Fibroblast of pulmonary artery (primary cell): ENCODE measurements at regions not wholly inside any gene's neighbourhood (a gene's known extent, or its start where the extent isn't known, plus 50 kb on each side); places are given as distances from the start of the nearest gene placed in this dataset.

Experiments used
- DNase-seq: peaks from one replicate; pipeline ENCODE4 v3.0.0-alpha.2; 2010; ENCODE audit warnings: low read depth
- H3K4me3 ChIP-seq: replicated peaks from 2 replicates; pipeline ENCODE4 v1.5.1; 2011; ENCODE audit warnings: low read depth, mild to moderate bottlenecking, control low read depth, low read length, moderate library complexity
- TF ChIP-seq, protein P1 (sequence below): IDR thresholded peaks from 2 replicates; pipeline ENCODE4 v1.5.1; 2011; ENCODE audit warnings: mild to moderate bottlenecking, control low read depth, low read length, inconsistent platforms; ENCODE audit errors: missing control alignments

DNA sequence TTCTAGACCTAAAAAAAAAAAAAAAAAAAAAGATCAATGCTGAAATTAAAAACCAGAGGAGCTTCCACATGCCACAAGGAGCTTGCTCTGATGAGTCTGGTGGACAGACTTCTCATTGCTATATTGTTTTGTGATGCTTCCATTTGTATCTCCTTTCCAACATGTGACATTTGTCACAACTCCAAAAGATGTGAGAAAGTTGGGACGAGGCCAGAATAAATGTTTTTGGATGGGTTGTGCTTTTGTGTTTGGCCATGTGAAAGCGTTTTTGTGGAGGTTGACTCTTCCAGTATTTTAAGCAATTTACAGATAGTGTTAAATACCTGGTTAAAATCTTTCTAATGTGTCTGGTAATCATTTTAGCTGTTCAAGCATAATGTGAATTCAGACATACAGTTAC, 280.1 kb downstream of the SKAP2 start:
- H3K4me3 ChIP-seq: no peak overlapping the region
- TF ChIP-seq, protein P1, sequence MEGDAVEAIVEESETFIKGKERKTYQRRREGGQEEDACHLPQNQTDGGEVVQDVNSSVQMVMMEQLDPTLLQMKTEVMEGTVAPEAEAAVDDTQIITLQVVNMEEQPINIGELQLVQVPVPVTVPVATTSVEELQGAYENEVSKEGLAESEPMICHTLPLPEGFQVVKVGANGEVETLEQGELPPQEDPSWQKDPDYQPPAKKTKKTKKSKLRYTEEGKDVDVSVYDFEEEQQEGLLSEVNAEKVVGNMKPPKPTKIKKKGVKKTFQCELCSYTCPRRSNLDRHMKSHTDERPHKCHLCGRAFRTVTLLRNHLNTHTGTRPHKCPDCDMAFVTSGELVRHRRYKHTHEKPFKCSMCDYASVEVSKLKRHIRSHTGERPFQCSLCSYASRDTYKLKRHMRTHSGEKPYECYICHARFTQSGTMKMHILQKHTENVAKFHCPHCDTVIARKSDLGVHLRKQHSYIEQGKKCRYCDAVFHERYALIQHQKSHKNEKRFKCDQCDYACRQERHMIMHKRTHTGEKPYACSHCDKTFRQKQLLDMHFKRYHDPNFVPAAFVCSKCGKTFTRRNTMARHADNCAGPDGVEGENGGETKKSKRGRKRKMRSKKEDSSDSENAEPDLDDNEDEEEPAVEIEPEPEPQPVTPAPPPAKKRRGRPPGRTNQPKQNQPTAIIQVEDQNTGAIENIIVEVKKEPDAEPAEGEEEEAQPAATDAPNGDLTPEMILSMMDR: no peak
- DNase-seq: no peak

DNA sequence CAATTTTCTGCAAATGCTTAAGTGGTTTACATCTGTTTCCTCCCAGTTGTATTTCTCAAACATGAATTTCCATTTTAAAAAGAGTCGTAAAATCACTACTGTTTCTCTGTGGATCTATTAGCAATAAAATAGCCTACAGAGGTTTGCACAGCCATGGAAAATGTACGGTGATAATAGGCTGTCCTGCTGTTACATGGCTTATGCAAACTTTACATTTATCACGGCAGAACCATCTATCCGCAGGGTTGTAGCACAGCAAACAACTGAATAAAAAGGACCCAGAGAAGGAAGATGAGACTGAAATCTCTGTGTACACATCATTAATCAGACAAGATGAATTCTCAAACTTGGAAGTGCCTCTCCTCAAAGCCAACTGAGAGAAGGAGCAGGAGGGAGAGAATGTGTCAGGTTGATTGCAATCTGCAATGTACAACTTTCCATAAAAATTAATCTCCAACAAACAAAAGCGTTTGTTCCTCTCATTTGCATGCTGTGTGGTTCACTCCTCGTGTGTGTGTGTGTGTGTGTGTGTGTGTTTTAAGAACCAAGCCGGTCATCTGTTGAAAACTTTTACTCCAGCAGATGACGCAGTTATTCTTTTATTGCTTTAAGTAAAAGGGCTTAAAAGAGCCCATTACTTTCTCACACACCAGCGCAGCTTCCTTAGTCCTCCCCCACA, 279.3 kb downstream of the SKAP2 start:
- TF ChIP-seq, protein P1: no peak
- H3K4me3 ChIP-seq: no peak overlapping the region
- DNase-seq: no peak

DNA sequence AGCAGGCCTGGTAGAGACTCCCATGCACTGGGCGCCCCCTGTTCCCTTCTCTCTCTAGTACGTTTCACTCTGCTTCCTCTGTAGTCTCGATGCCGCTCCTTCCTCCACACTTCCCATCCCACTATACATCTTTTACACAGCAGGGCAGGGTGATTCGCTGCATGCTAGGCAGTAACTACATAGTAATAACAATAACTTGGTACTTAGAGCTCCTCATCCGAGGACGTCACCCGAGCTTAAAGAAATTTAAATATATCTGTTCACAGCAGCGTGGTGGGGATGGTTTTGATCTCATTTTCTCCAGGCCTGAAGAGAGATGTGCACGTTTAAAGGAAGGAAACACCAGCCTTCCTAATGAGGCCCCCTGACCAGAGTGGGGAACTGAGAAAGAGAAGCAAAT, 276.9 kb downstream of the SKAP2 start:
- H3K4me3 ChIP-seq: no peak overlapping the region
- TF ChIP-seq, protein P1: no peak
- no peak for DNase-seq

DNA sequence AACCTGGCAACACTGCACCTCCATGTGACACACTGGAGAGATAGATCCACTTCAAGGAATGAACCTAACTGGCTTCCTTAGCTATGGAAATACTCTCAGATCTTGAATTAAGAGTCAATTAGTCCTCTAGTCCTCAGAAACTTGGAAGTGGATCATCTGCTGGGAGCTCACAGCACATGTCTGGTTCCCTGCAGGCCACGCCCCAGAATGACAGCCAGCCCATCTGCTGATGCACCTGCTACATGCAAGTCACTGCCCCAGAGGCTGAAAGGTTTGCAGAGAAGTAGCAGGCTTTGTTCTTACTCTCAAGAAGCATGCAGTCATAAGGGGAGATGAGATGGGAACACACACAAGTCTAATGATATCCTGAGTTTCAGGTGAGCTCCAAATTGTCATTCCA, 275.9 kb downstream of the SKAP2 start:
- no peak for DNase-seq
- no peak overlapping the region for H3K4me3 ChIP-seq
- TF ChIP-seq, protein P1: no peak

DNA sequence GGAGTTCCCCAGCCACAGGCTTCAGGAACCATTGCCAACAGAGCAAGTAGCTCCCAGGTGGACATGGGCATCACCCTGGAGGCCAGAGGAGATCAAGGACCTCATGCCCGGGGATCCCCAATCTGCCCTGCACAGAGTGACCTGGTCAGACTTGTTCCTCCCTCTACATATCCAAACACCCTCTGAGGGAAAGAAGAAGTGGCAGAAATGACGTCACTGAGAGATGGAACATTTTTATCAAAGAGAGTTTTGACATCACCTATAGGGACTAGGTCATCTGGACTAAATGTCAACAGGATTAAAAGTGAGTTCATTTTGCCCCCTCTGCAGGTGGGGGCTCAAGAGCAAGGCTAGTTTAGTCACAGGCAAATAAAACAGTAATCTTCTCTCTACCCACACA, 273.7 kb downstream of the SKAP2 start:
- TF ChIP-seq, protein P1: no peak
- no peak for DNase-seq
- no peak overlapping the region for H3K4me3 ChIP-seq

DNA sequence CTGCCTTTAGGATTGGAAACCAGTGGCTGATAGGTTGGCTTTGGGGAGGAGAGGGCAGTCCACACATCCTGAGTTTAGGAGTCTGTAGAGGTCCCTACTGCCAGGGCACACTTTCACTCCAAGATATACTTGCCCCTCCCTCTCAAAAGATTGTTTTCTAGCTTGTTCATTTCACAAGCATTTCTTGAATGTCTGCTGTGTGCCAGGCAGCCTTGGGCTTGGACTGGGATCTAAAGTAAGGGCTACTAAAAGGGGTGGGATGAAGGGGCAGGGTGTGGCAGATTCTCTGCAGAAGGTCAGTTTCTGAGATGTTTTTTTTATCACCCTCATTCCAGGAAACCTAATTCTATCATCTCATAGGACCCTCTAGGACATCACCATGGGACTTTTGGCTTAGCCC, 272.4 kb downstream of the SKAP2 start:
- no peak for DNase-seq
- no peak overlapping the region for H3K4me3 ChIP-seq
- TF ChIP-seq, protein P1: no peak

DNA sequence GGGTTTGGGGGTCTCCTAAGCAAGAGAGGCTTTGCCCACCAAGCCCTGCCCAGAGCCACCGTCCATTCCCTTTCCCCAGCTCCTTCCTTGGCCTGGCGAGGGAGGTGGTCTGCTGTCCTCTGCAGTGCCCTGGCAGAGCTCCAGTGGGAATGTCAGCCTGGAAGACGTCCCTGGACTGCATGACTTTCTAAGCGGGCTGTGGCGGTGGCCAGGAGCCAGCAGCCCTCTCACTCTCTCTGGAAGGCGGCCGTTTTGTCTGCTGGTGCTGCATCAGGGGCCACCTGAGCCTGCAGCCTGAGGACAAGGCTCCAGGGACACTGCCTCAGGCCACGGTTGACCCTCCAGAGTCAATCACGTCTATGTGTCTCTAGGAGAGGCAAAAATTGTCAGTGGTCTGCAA, 271.0 kb downstream of the SKAP2 start:
- no peak overlapping the region for H3K4me3 ChIP-seq
- TF ChIP-seq, protein P1: no peak
- DNase-seq: no peak
